Activated CD8-positive, alpha-beta memory T cell treated with anti-CD3 and anti-CD28 coated beads for 48 hours (primary cell): ENCODE measurements at regions not wholly inside any gene's neighbourhood (a gene's known extent, or its start where the extent isn't known, plus 50 kb on each side); places are given as distances from the start of the nearest gene placed in this dataset.
"Not testable (repeated sequence)": the region's sequence is repeated elsewhere in the genome, so short reads cannot be mapped to it uniquely, and the experiment has no call there.

Experiments used
- DNase-seq, 3 experiments: peaks; one replicate each; pipeline ENCODE4 v3.0.0-alpha.2; 2020; ENCODE audit warnings: low read depth in 2 of 3, low spot score in 2 of 3

- no peak for DNase-seq
These were observed 224.2 kb upstream of the IRS2 start for GRCh38 chr13:110010404-110011138.

- no peak for DNase-seq
These were observed 222.4 kb upstream of the IRS2 start for GRCh38 chr13:110008816-110009215.

GRCh38 chr13:110006304-110006703 lies 219.9 kb upstream of the IRS2 start:
- no peak for DNase-seq

GRCh38 chr13:110005563-110005962 lies 219.2 kb upstream of the IRS2 start:
- no peak for DNase-seq

GRCh38 chr13:110004814-110005213 lies 218.4 kb upstream of the IRS2 start:
- no peak for DNase-seq

- no peak for DNase-seq
These were observed 215.4 kb upstream of the IRS2 start for GRCh38 chr13:110001670-110002275.

GRCh38 chr13:110000534-110001345 lies 214.4 kb upstream of the IRS2 start:
- no peak for DNase-seq

- DNase-seq: no peak
These were observed 213.5 kb upstream of the IRS2 start for GRCh38 chr13:109999659-110000533.

- no peak for DNase-seq
These were observed 212.5 kb upstream of the IRS2 start for GRCh38 chr13:109998684-109999533.

GRCh38 chr13:109998037-109998436 lies 211.7 kb upstream of the IRS2 start:
- DNase-seq: no peak

- DNase-seq: not testable (repeated sequence)
These were observed 210.7 kb upstream of the IRS2 start for GRCh38 chr13:109997056-109997595.

GRCh38 chr13:109996404-109996960 lies 210.1 kb upstream of the IRS2 start:
- DNase-seq: no peak

GRCh38 chr13:109995578-109995977 lies 209.2 kb upstream of the IRS2 start:
- DNase-seq: no peak

GRCh38 chr13:109990296-109990695 lies 203.9 kb upstream of the IRS2 start:
- no peak for DNase-seq

- DNase-seq: no peak
These were observed 203.3 kb upstream of the IRS2 start for GRCh38 chr13:109989686-109990085.

GRCh38 chr13:109989155-109989554 lies 202.8 kb upstream of the IRS2 start:
- no peak for DNase-seq

- DNase-seq: no peak
These were observed 200.5 kb upstream of the IRS2 start for GRCh38 chr13:109986851-109987250.

- no peak for DNase-seq
These were observed 199.6 kb upstream of the IRS2 start for GRCh38 chr13:109985871-109986450.

- no peak for DNase-seq
These were observed 197.1 kb upstream of the IRS2 start for GRCh38 chr13:109983447-109983846.
